ENCODE measurements at regions not wholly inside any gene's neighbourhood (a gene's known extent, or its start where the extent isn't known, plus 50 kb on each side); places are given as distances from the start of the nearest gene placed in this dataset.

DNA sequence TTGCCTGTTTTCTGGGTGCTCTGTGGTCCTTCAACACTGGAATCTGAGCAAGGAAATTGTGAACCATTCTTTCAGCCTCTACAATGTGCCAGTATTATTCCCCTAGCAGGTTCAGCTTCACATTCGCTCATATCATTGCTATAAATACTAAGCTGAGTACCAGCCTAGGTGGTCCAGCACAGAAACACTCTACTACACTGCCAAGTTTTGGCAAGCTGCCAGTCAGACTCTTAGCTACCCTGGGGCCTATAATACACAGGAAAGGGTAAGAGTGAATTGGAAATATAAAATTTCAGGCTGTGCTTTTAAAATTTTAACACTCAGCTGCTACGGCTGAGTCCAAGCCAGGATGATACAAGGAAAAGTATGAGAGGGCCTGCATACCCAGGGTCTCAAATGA is 49.9 kb upstream of the PPP1R3A start:
- TF ChIP-seq, protein P1, sequence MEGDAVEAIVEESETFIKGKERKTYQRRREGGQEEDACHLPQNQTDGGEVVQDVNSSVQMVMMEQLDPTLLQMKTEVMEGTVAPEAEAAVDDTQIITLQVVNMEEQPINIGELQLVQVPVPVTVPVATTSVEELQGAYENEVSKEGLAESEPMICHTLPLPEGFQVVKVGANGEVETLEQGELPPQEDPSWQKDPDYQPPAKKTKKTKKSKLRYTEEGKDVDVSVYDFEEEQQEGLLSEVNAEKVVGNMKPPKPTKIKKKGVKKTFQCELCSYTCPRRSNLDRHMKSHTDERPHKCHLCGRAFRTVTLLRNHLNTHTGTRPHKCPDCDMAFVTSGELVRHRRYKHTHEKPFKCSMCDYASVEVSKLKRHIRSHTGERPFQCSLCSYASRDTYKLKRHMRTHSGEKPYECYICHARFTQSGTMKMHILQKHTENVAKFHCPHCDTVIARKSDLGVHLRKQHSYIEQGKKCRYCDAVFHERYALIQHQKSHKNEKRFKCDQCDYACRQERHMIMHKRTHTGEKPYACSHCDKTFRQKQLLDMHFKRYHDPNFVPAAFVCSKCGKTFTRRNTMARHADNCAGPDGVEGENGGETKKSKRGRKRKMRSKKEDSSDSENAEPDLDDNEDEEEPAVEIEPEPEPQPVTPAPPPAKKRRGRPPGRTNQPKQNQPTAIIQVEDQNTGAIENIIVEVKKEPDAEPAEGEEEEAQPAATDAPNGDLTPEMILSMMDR (IDR thresholded peaks at IDR 0.05; ENCODE audit: low read depth, low read length): no peak
- H3K4me3 ChIP-seq (replicated peaks in 1 of 2; ENCODE audit: low read depth in 2 of 2, low read length in 2 of 2): no peak overlapping the region
- no peak for DNase-seq (ENCODE audit: low read depth in 2 of 2)
